ACC112 (cell line): ENCODE measurements at regions not wholly inside any gene's neighbourhood (a gene's known extent, or its start where the extent isn't known, plus 50 kb on each side); places are given as distances from the start of the nearest gene placed in this dataset.

Source experiments
- H2AFZ ChIP-seq: fragments of 200-600 bp; sonication (generic); one replicate; pipeline ENCODE4 v1.6.0; 2017; ENCODE audit warnings: antibody characterized with exemption, low read length; ENCODE audit not compliant: unreplicated experiment
- H3K27ac ChIP-seq: fragments of 200-600 bp; sonication (generic); 2 replicates; pipeline ENCODE4 v1.5.1; 2014; ENCODE audit warnings: low read depth, mild to moderate bottlenecking, antibody characterized with exemption, low read length, moderate library complexity
- H3K27me3 ChIP-seq: fragments of 200-600 bp; sonication (generic); 2 replicates; pipeline ENCODE4 v1.6.1; 2014; ENCODE audit warnings: mild to moderate bottlenecking, antibody characterized with exemption, low read length, moderate library complexity, mixed read lengths; ENCODE audit not compliant: insufficient read depth
- H3K36me3 ChIP-seq: fragments of 200-600 bp; sonication (generic); 2 replicates; pipeline ENCODE4 v1.6.1; 2016; ENCODE audit warnings: mild to moderate bottlenecking, antibody characterized with exemption, low read length, moderate library complexity, mixed read lengths; ENCODE audit not compliant: insufficient read depth
- H3K4me1 ChIP-seq: fragments of 200-600 bp; sonication (generic); one replicate; pipeline ENCODE4 v1.6.1; 2016; ENCODE audit warnings: low read length, mixed read lengths; ENCODE audit not compliant: insufficient read depth, unreplicated experiment, control insufficient read depth
- H3K4me3 ChIP-seq: fragments of 200-600 bp; sonication (generic); 2 replicates; pipeline ENCODE4 v1.5.1; 2014; ENCODE audit warnings: mild to moderate bottlenecking, low read depth, low read length
- H3K79me2 ChIP-seq: fragments of 200-600 bp; sonication (generic); one replicate; pipeline ENCODE4 v1.6.0; 2016; ENCODE audit warnings: low read length; ENCODE audit not compliant: control insufficient read depth, unreplicated experiment, insufficient read depth

DNA sequence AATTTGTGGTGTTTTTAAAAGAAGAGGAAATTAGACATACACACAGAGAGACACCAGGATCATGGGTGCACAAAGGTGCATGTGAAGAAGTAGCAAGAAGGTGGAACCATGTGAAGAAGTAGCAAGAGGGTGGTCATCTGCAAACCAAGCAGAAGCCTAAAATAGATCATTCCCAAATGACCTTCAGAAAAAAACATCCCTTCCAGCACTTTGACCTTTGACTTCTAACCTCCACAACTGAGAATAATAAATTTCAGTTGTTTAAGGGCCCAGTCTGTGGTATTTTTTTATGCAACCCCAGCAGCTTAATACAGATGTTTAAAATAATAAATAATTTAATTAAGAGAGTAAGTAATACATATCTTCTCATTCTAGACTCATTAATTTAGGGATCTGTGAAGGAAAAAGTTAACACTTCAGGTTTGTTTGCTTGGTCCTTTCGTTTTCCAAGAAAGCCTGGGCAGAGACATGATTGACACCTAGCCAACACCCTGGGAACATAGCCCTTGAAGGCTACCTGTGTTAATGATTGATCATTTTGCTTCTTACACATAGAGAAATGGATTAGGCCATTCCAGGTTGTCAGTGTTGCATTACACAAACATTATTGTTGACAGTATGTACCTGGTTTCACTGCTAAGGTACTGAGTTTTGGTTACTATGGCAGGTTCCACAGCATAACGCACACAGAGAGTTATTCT is 1331.2 kb upstream of the GBE1 start:
- Histone ChIP-seq H3K27me3 (no peaks in the 10 kb centered on the region), H3K36me3 (no peaks in the 10 kb centered on the region), H3K27ac (no peak overlapping the region), H3K4me1 (no peaks in the 10 kb centered on the region), H2AFZ (no peak overlapping the region), H3K79me2 (no peaks in the 10 kb centered on the region), H3K4me3 (no peak overlapping the region)

- no peaks in the 10 kb centered on the region for H3K27me3 ChIP-seq
- no peaks in the 10 kb centered on the region for H3K4me1 ChIP-seq
- H3K36me3 ChIP-seq, result no peaks in the 10 kb centered on the region
- H2AFZ ChIP-seq, result no peak overlapping the region
- no peak overlapping the region for H3K4me3 ChIP-seq
- H3K27ac ChIP-seq, result no peak overlapping the region
- H3K79me2 ChIP-seq, result no peaks in the 10 kb centered on the region
Observed at GRCh38 chr3:83076041-83076440, 1314.6 kb upstream of the GBE1 start.

DNA sequence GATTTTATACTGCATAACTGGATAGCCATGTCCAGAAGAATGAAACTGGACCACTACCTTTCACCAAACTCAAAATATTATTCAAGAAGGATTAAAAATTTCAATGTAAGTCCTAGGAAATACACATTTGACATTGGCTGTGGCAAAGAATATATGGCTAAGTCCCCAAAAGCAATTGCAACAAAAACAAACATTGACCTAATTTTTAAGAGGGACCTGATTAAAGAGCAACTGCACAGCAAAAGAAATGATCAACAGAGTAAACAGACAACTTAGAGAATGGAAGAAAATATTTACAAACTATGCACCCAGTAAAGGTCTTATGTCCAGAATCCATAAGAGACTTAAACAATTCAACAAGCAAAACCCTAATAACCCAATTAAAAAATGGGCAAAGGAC is 1313.0 kb upstream of the GBE1 start:
- Histone ChIP-seq H3K4me3 (no peak overlapping the region), H3K79me2 (no peaks in the 10 kb centered on the region), H2AFZ (no peak overlapping the region), H3K4me1 (no peaks in the 10 kb centered on the region), H3K27ac (no peak overlapping the region), H3K36me3 (no peaks in the 10 kb centered on the region), H3K27me3 (no peaks in the 10 kb centered on the region)

DNA sequence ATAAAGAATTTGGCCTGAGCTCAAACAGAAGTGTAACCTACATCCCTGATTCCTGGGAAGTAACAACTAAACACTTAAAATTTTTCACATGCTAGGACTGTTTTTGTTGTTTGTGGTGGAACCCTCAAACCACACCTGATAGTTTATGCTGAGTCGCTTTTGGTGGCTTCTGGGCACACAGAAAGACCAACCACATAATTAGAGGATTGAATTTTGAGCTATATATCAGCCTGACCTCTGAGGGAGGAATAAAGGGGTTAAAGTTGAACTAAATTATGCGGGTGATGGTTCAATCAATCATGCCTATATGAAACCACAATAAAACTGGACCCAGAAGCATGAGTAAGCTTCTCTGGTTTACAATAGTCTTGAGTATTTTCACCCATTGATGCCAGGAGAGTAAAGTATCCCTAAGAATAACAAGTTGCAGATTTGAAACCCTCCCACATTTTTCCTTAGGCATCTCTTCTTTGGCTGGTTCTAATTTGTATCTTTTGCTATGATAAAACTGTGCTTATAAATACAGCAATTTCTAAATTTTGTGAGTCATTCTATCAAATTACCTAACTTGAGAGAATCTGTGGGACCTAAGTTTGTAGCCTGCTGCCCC is 1304.5 kb upstream of the GBE1 start:
- Histone ChIP-seq H3K27ac (no peak overlapping the region), H3K79me2 (no peaks in the 10 kb centered on the region), H3K36me3 (no peaks in the 10 kb centered on the region), H3K4me1 (no peaks in the 10 kb centered on the region), H3K27me3 (no peaks in the 10 kb centered on the region), H3K4me3 (no peak overlapping the region), H2AFZ (no peak overlapping the region)

GRCh38 chr3:83063446-83063845 is 1302.0 kb upstream of the GBE1 start:
- Histone ChIP-seq H2AFZ (no peak overlapping the region), H3K27me3 (no peaks in the 10 kb centered on the region), H3K79me2 (no peaks in the 10 kb centered on the region), H3K4me3 (no peak overlapping the region), H3K4me1 (no peaks in the 10 kb centered on the region), H3K27ac (no peak overlapping the region), H3K36me3 (no peaks in the 10 kb centered on the region)

GRCh38 chr3:83048556-83048955 is 1287.1 kb upstream of the GBE1 start:
- Histone ChIP-seq H3K27me3 (no peaks in the 10 kb centered on the region), H3K36me3 (no peaks in the 10 kb centered on the region), H2AFZ (no peak overlapping the region), H3K4me3 (no peak overlapping the region), H3K27ac (no peak overlapping the region), H3K79me2 (no peaks in the 10 kb centered on the region), H3K4me1 (no peaks in the 10 kb centered on the region)

GRCh38 chr3:83039422-83039821 is 1278.0 kb upstream of the GBE1 start:
- Histone ChIP-seq H3K36me3 (no peaks in the 10 kb centered on the region), H3K4me3 (no peak overlapping the region), H2AFZ (no peak overlapping the region), H3K27ac (no peak overlapping the region), H3K4me1 (no peaks in the 10 kb centered on the region), H3K27me3 (no peaks in the 10 kb centered on the region), H3K79me2 (no peaks in the 10 kb centered on the region)

DNA sequence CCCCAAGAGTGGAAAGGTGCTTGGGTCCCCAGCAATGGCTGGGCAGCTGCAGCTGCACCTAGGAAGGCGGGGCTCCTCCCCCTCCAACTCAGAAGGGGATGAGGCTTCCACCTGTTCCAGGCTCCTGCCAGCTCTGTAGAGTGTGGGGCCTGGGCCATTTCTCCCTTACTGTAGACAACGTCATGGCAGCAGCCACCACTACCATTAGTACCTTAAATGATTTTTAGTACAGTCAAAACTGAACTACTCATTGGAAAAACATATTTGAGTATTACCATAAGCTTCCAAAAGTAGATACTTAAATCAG is 1274.2 kb upstream of the GBE1 start:
- Histone ChIP-seq H2AFZ (no peak overlapping the region), H3K79me2 (no peaks in the 10 kb centered on the region), H3K36me3 (no peaks in the 10 kb centered on the region), H3K4me1 (no peaks in the 10 kb centered on the region), H3K27ac (no peak overlapping the region), H3K27me3 (no peaks in the 10 kb centered on the region), H3K4me3 (no peak overlapping the region)

- Histone ChIP-seq H3K27ac (no peak overlapping the region), H2AFZ (no peak overlapping the region)
Observed at GRCh38 chr3:83034806-83035703, 1273.6 kb upstream of the GBE1 start.

GRCh38 chr3:83033133-83033532 is 1271.7 kb upstream of the GBE1 start:
- Histone ChIP-seq H3K4me3 (no peak overlapping the region), H3K27ac (no peak overlapping the region), H3K36me3 (no peaks in the 10 kb centered on the region), H3K4me1 (no peaks in the 10 kb centered on the region), H2AFZ (no peak overlapping the region), H3K27me3 (no peaks in the 10 kb centered on the region), H3K79me2 (no peaks in the 10 kb centered on the region)

More at GRCh38 chr3:83034806-83035703, 1273.6 kb upstream of the GBE1 start:
- Histone ChIP-seq H3K36me3 (no peaks in the 10 kb centered on the region), H3K4me1 (no peaks in the 10 kb centered on the region), H3K4me3 (no peak overlapping the region), H3K79me2 (no peaks in the 10 kb centered on the region), H3K27me3 (no peaks in the 10 kb centered on the region)

DNA sequence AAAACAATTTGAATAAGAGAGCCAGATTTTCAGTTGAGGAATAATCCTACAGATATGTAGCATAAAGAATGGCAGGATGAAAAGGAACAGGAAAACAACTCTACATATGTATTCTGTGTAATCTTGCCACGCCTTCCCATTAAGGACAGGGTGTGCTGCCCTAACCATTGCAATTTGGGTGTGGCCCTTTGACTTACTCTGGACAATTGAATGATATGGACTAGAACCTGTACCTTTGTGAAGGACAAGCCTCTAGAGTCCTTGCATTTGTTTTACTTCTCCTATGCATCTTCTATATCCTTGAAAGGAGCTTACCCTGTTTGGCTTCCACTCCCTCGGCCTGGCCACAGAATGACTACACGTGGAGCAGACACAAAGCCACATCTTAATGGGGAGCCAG is 1261.6 kb upstream of the GBE1 start:
- H3K36me3 ChIP-seq, result no peaks in the 10 kb centered on the region
- no peak overlapping the region for H2AFZ ChIP-seq
- H3K27ac ChIP-seq, result no peak overlapping the region
- H3K4me1 ChIP-seq, result no peaks in the 10 kb centered on the region
- no peaks in the 10 kb centered on the region for H3K79me2 ChIP-seq
- H3K27me3 ChIP-seq, result no peaks in the 10 kb centered on the region
- no peak overlapping the region for H3K4me3 ChIP-seq
